ENCODE measurements at regions not wholly inside any gene's neighbourhood (a gene's known extent, or its start where the extent isn't known, plus 50 kb on each side); places are given as distances from the start of the nearest gene placed in this dataset.
"Not testable (repeated sequence)": the region's sequence is repeated elsewhere in the genome, so short reads cannot be mapped to it uniquely, and the experiment has no call there.

DNA sequence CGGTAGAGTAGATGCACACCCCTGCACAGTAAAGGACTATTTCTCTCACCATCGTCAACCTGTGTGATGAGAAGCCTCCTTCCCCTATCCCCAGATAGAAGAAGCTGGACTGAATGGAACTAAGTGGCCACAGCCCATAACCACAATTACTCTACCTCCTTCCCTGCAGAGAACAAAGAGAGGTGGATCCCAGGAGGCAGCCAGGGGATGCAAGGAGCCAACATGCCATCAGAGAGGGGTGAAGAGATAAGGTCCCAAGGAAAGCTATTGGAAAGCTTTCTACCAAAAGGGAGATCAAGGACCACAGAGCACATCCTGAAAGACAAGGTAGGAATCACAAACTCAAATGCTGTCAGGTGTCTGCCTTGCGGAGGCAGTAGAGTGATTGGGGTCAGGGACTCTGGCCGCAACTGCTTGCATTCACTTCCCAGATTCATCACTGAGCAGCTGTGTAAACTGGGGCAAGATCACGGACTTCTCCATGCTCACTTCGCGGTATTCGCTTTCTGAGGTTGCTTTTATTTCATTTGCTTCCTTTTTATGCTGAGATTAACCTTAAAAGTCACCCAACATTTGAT, 81.6 kb upstream of the MYO3A start:
- DNase-seq (ENCODE audit: low read depth in 2 of 3, low spot score in 1 of 3), result no peak

GRCh38 chr10:25858076-25858475, 76.0 kb upstream of the MYO3A start:
- no peak for DNase-seq (ENCODE audit: low read depth in 2 of 3, low spot score in 1 of 3)

DNA sequence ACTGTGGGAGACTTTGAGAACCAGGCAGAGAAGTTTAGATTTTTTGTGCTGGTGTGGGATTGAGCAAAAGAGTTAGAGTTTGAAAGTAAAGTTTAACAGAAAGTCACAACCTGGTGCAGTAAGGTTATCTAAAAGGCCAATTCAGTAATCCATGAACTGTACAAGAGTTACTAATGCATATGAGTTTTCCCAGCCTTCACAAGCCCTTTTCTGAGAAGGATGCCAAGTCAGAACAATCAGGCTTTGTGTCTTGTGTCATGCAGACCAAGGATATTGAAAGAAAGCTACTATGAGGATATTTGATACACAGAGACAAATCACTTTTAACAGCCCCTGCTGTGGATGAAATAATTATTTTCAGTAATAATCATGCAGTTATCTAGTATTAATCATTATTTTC, 68.8 kb upstream of the MYO3A start:
- no peak for DNase-seq (ENCODE audit: low read depth in 2 of 3, low spot score in 1 of 3)

- DNase-seq (ENCODE audit: low read depth in 2 of 3, low spot score in 1 of 3), result no peak
Measured at GRCh38 chr10:25867321-25867720, 66.7 kb upstream of the MYO3A start.

DNA sequence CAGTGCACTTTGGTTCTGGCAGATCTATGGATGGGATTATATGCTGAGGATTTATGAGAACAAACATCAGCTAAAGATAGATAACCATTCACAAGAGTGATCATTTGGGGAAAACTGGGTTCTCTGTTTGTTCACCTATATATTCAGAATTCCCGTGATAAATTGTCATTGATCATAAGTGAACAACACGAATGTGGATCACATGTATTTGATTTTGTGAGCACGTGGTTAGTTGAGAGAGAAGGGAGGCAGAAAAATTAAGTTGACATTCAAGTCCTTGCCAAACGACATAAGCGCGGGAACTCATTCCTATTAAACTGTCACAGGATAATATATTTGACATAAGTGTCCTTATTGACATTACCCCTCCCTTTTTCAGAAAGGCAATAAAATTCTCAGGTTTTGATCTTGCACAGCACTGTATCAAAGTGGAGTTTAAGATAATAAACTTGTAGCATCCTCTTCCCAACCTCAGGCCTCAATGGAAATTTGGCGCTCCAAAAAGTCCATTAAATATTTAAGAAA, 64.9 kb upstream of the MYO3A start:
- DNase-seq (ENCODE audit: low read depth in 2 of 3, low spot score in 1 of 3), result no peak

DNA sequence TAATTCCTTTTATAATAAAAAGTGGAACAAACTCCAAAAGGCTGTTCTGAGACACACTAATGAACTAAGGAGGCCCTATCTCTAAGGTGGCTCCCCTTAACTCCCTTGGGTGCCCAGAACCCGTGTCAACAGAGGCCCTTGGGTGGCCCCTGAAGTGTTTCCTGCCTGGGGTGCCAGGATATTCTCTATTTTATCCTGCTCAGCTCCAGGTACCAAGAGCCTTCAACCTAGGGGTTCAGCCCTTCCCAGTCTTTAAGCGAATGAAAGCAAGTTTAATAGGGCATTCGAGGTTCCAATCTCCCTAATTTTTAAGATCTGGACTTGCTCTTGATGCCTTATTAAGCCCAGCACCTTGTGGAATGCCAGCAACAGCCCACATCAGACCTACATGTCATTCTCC, 64.4 kb upstream of the MYO3A start:
- no peak for DNase-seq (ENCODE audit: low read depth in 2 of 3, low spot score in 1 of 3)

DNA sequence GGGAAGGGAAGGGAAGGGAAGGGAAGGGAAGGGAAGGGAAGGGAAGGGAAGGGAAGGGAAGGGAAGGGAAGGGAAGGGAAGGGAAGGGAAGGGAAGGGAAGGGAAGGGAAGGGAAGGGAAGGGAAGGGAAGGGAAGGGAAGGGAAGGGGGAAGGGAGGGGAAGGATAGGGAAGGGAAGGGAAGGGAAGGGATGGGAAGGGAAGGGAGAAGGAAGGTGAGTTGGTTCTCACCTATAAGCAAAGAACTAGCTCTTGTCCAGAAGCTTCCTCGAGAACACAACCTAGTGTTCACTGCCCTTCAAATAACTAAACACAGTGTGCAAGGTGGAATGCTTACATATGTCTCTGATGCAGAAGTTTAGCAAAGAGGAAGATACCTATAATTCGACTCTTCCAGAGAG, 59.6 kb upstream of the MYO3A start:
- not testable (repeated sequence) for DNase-seq (ENCODE audit: low read depth in 2 of 3, low spot score in 1 of 3)

DNA sequence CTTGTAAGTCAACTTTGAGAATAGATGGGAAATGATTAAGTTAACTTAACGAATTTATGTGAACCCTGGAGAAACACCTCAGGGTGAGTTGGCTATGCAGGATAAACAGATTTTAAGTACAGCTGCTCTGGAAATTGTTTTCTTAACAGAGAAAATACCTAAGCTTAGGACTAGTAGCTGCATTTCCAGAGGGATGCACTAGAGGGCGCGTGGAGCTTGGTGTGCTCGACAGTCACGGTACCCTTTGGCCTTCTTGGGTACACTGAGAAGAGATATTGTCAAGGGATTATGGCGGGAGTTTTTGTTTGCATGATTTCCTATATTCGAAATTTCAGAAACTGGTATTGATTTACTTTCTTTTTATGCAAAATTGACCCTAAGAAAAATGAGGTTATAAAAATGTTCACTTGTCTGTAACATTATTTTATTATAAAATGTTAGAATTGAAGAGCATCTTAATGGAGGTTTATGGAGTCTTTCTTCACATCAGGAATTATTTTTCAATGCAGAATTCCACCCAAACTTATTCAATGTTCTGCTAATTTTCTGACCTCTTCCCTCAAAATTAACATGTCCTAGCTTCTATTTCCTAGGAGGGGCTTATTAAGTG, 58.4 kb upstream of the MYO3A start:
- peak; percentile 42 to 63 (median 55) for DNase-seq (ENCODE audit: low read depth in 2 of 3, low spot score in 1 of 3)

DNA sequence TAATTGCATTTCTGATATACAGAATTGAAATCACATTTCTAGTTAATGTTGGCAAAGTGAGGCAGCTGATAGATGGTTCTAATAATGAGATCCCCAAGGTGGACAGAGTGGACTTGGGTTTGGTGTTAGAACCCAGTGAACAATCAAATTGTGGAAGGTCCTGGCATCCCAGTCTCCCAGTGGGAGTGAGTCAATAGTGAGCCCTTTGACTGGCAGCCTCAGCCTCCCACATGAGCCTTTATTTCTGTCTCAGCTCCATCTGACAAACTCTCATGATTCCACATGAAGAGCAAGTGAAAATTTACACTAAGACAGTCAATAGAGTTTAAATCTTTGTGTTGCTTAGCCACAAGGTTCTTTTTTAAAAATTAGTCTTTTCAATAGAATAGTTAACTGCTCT, 56.7 kb upstream of the MYO3A start:
- no peak for DNase-seq (ENCODE audit: low read depth in 2 of 3, low spot score in 1 of 3)
